ENCODE measurements at regions not wholly inside any gene's neighbourhood (a gene's known extent, or its start where the extent isn't known, plus 50 kb on each side); places are given as distances from the start of the nearest gene placed in this dataset.

- TF ChIP-seq, protein P1, sequence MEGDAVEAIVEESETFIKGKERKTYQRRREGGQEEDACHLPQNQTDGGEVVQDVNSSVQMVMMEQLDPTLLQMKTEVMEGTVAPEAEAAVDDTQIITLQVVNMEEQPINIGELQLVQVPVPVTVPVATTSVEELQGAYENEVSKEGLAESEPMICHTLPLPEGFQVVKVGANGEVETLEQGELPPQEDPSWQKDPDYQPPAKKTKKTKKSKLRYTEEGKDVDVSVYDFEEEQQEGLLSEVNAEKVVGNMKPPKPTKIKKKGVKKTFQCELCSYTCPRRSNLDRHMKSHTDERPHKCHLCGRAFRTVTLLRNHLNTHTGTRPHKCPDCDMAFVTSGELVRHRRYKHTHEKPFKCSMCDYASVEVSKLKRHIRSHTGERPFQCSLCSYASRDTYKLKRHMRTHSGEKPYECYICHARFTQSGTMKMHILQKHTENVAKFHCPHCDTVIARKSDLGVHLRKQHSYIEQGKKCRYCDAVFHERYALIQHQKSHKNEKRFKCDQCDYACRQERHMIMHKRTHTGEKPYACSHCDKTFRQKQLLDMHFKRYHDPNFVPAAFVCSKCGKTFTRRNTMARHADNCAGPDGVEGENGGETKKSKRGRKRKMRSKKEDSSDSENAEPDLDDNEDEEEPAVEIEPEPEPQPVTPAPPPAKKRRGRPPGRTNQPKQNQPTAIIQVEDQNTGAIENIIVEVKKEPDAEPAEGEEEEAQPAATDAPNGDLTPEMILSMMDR (IDR thresholded peaks at IDR 0.05; ENCODE audit: insufficient read depth, low read depth, low read length) = no peak
- TF ChIP-seq EZH2 (IDR thresholded peaks at IDR 0.05; ENCODE audit: insufficient read depth, low read length) = no peak
Observed at GRCh38 chr5:82952326-82952725, 124.9 kb downstream of the TMEM167A start.
